Uterus (tissue), 3 donors: ENCODE measurements at regions not wholly inside any gene's neighbourhood (a gene's known extent, or its start where the extent isn't known, plus 50 kb on each side); places are given as distances from the start of the nearest gene placed in this dataset.

Experiments used
- DNase-seq, 2 donors: peaks; one replicate each; pipeline ENCODE4 v3.0.0-alpha.2; 2019 to 2020
- H3K27ac ChIP-seq, 2 donors: fragments of 200-600 bp; sonication (generic); 1 replicate in 1 of 2; 2 replicates in 1 of 2; pipeline ENCODE4 v1.5.1; 2016 to 2018
- H3K27me3 ChIP-seq, 2 donors: fragments of 200-600 bp; sonication (generic); one replicate each; pipeline ENCODE4 v1.5.1; 2018 to 2019; ENCODE audit warnings: control low read depth in 1 of 2
- H3K36me3 ChIP-seq, 2 donors: fragments of 200-600 bp; sonication (generic); one replicate each; pipeline ENCODE4 v1.5.1; 2019; ENCODE audit warnings: control low read depth in 1 of 2
- H3K4me1 ChIP-seq, 2 donors: fragments of 200-600 bp; sonication (generic); one replicate each; pipeline ENCODE4 v1.5.1; 2018 to 2019; ENCODE audit warnings: control low read depth in 1 of 2
- H3K4me3 ChIP-seq, 2 donors: fragments of 200-600 bp; sonication (generic); 1 replicate in 1 of 2; 2 replicates in 1 of 2; pipeline ENCODE4 v1.5.1; 2018 to 2019; ENCODE audit warnings: mild to moderate bottlenecking in 1 of 2
- H3K9me3 ChIP-seq, 2 donors: fragments of 200-600 bp; sonication (generic); one replicate each; pipeline ENCODE4 v1.5.1; 2019; ENCODE audit warnings: control low read depth in 1 of 2
- CTCF ChIP-seq, 4 experiments: fragments of 200-600 bp in 2 of 4; fragments of 450-650 bp in 2 of 4; sonication (generic) in 2 of 4; IDR thresholded peaks; one replicate each; pipeline ENCODE4 v1.5.1; 2016 to 2019; ENCODE audit warnings: antibody characterized with exemption in 4 of 4, mild to moderate bottlenecking in 2 of 4, moderate library complexity in 1 of 4
- POLR2A ChIP-seq, 2 donors: fragments of 450-650 bp; IDR thresholded peaks; one replicate each; pipeline ENCODE4 v1.6.1; 2016; ENCODE audit warnings: antibody characterized with exemption in 2 of 2, mild to moderate bottlenecking in 1 of 2, moderate library complexity in 1 of 2
- intact Hi-C: fragments of 100-400 bp; cut with DNase I; formaldehyde crosslinking; loops from one replicate; pipeline ENCODE4 v1.15.1; 2023; ENCODE audit warnings: low total_unique reads
- donor health status: DM: yes; HTN: yes; CAD: no.

GRCh38 chr12:21026302-21026701 lies 104.7 kb upstream of the SLCO1B1 start:
- Histone ChIP-seq H3K4me1 (no peaks in the 10 kb centered on the region), H3K36me3 (no peaks in the 10 kb centered on the region), H3K4me3 (no peak overlapping the region), H3K27me3 (no peaks in the 10 kb centered on the region), H3K9me3 (no peaks in the 10 kb centered on the region), H3K27ac (no peak overlapping the region)
- TF ChIP-seq POLR2A (IDR thresholded peaks at IDR 0.05) (no peak), CTCF (IDR thresholded peaks at IDR 0.05) (no peak)
- intact Hi-C loops, result no loop called here
- DNase-seq, result no peak

- DNase-seq, result no peak
- Histone ChIP-seq H3K9me3 (no peaks in the 10 kb centered on the region), H3K4me3 (no peak overlapping the region), H3K27ac (no peak overlapping the region), H3K27me3 (no peaks in the 10 kb centered on the region), H3K36me3 (no peaks in the 10 kb centered on the region), H3K4me1 (no peaks in the 10 kb centered on the region)
- TF ChIP-seq CTCF (IDR thresholded peaks at IDR 0.05) (no peak), POLR2A (IDR thresholded peaks at IDR 0.05) (no peak)
- intact Hi-C loops, result no loop called here
Measured at GRCh38 chr12:21054334-21054733, 76.7 kb upstream of the SLCO1B1 start.

GRCh38 chr12:21065845-21066244 lies 65.1 kb upstream of the SLCO1B1 start:
- H3K36me3 ChIP-seq, result no peaks in the 10 kb centered on the region
- intact Hi-C loops, result no loop called here

GRCh38 chr12:21073129-21073528 lies 57.9 kb upstream of the SLCO1B1 start:
- no peak for TF ChIP-seq POLR2A (IDR thresholded peaks at IDR 0.05)
- TF ChIP-seq CTCF (IDR thresholded peaks at IDR 0.05), result no peak
- no peak for DNase-seq
- no peaks in the 10 kb centered on the region for H3K9me3 ChIP-seq
- no peaks in the 10 kb centered on the region for H3K36me3 ChIP-seq
- no peaks in the 10 kb centered on the region for H3K27me3 ChIP-seq
- no peak overlapping the region for H3K4me3 ChIP-seq
- H3K27ac ChIP-seq, result no peak overlapping the region
- no peaks in the 10 kb centered on the region for H3K4me1 ChIP-seq
- intact Hi-C loops, result no loop called here

More at GRCh38 chr12:21065845-21066244, 65.1 kb upstream of the SLCO1B1 start:
- H3K27me3 ChIP-seq, result no peaks in the 10 kb centered on the region
- DNase-seq, result no peak
- no peaks in the 10 kb centered on the region for H3K4me1 ChIP-seq
- no peaks in the 10 kb centered on the region for H3K9me3 ChIP-seq
- TF ChIP-seq CTCF (IDR thresholded peaks at IDR 0.05) (peak in 1 of 4 experiments; percentile 7), POLR2A (IDR thresholded peaks at IDR 0.05) (no peak)
- H3K27ac ChIP-seq, result no peak overlapping the region
- no peak overlapping the region for H3K4me3 ChIP-seq

- no peak overlapping the region for H3K4me3 ChIP-seq
- H3K4me1 ChIP-seq, result no peaks in the 10 kb centered on the region
- DNase-seq, result no peak
- no peak for TF ChIP-seq CTCF (IDR thresholded peaks at IDR 0.05)
- no peak for TF ChIP-seq POLR2A (IDR thresholded peaks at IDR 0.05)
- intact Hi-C loops, result no loop called here
- H3K27ac ChIP-seq, result no peak overlapping the region
- no peaks in the 10 kb centered on the region for H3K9me3 ChIP-seq
- no peaks in the 10 kb centered on the region for H3K36me3 ChIP-seq
- no peaks in the 10 kb centered on the region for H3K27me3 ChIP-seq
Measured at GRCh38 chr12:21073822-21074460, 57.1 kb upstream of the SLCO1B1 start.
